Panc1 (cell line): ENCODE measurements at regions not wholly inside any gene's neighbourhood (a gene's known extent, or its start where the extent isn't known, plus 50 kb on each side); places are given as distances from the start of the nearest gene placed in this dataset.

Experiments used
- ATAC-seq: fragments of 200-7000 bp; cut with Tn5 transposase; 2 replicates; pipeline ENCODE4 v1.9.1; 2020; ENCODE audit warnings: mild to moderate bottlenecking, moderate library complexity
- BruUV-seq: library from RNA; stranded (reverse); fragments of 400-500 nt; replicated peaks from 2 replicates; lab custom pipeline; 2021; lab: Mats Ljungman, UMichigan
- CTCF ChIA-PET: fragments of 300-600 bp; sonication (Branson Sonifier 250); formaldehyde crosslinking; loops from one replicate; lab custom pipeline; 2022; ENCODE audit warnings: antibody characterized with exemption; lab: Charles Lee
- POLR2A ChIA-PET: fragments of 300-600 bp; sonication (Branson Sonifier 250); formaldehyde crosslinking; loops from one replicate; lab custom pipeline; 2022; ENCODE audit warnings: antibody characterized with exemption; lab: Charles Lee
- DNase-seq: peaks from one replicate; pipeline ENCODE4 v3.0.0-alpha.2; 2010; ENCODE audit warnings: low read depth, low spot score
- H3K27ac ChIP-seq: 2 replicates; pipeline ENCODE4 v1.5.1; 2011; ENCODE audit warnings: mild to moderate bottlenecking, low read length, inconsistent platforms
- H3K27me3 ChIP-seq: fragments of 200-500 bp; sonication (Bioruptor generic); 2 replicates; pipeline ENCODE4 v1.6.0; 2014; ENCODE audit warnings: low read length, inconsistent platforms; ENCODE audit not compliant: control insufficient read depth, insufficient read depth
- H3K36me3 ChIP-seq: fragments of 200-500 bp; sonication (Bioruptor generic); 2 replicates; pipeline ENCODE4 v1.5.1; 2014; ENCODE audit warnings: inconsistent platforms, mild to moderate bottlenecking, low read length, moderate library complexity; ENCODE audit not compliant: control insufficient read depth, insufficient read depth
- H3K4me1 ChIP-seq: 2 replicates; pipeline ENCODE4 v1.5.1; 2011; ENCODE audit warnings: inconsistent platforms, mild to moderate bottlenecking, low read length, moderate library complexity; ENCODE audit not compliant: control insufficient read depth, insufficient read depth
- H3K4me3 ChIP-seq, 2 experiments: 2 replicates each; pipeline ENCODE4 v1.5.1; 2011 to 2012; ENCODE audit warnings: low read depth in 2 of 2, low read length in 2 of 2, mild to moderate bottlenecking in 2 of 2, inconsistent platforms in 1 of 2, moderate library complexity in 1 of 2
- H3K9me3 ChIP-seq: fragments of 200-500 bp; sonication (Bioruptor generic); 2 replicates; pipeline ENCODE4 v1.5.1; 2014; ENCODE audit warnings: low read depth, mild to moderate bottlenecking, inconsistent platforms, low read length, moderate library complexity; ENCODE audit not compliant: control insufficient read depth, insufficient read depth
- POLR2AphosphoS5 ChIP-seq: IDR thresholded peaks from 2 replicates; pipeline ENCODE4 v1.6.1; 2012; ENCODE audit warnings: mild to moderate bottlenecking, low read depth, low read length, moderate library complexity
- REST ChIP-seq, 2 experiments: IDR thresholded peaks; 2 replicates each; pipeline ENCODE4 v1.6.1; 2011 to 2012; ENCODE audit warnings: low read depth in 2 of 2, control low read depth in 1 of 2, low read length in 1 of 2, mild to moderate bottlenecking in 1 of 2, moderate library complexity in 1 of 2; ENCODE audit not compliant: insufficient read depth in 1 of 2
- SIN3A ChIP-seq: IDR thresholded peaks from 2 replicates; pipeline ENCODE4 v1.6.1; 2012; ENCODE audit warnings: low read depth, mild to moderate bottlenecking, low read length, moderate library complexity, borderline replicate concordance; ENCODE audit not compliant: insufficient read depth
- TCF7L2 ChIP-seq: IDR thresholded peaks from 2 replicates; pipeline ENCODE4 v1.6.1; 2011; ENCODE audit warnings: mild to moderate bottlenecking, low read depth, low read length, inconsistent platforms
- in situ Hi-C: cut with HindIII; loops from 2 replicates; pipeline ENCODE4 v1.10.0; 2016; ENCODE audit warnings: low sequenced_read_pairs, low pct_unique_long_range_greater_than_20kb
- intact Hi-C: fragments of 100-400 bp; cut with micrococcal nuclease; formaldehyde crosslinking; loops from one replicate; pipeline ENCODE4 v1.10.0; 2022; ENCODE audit not compliant: unreplicated experiment
- TF ChIP-seq, protein P1 (sequence below): fragments of 450-650 bp; IDR thresholded peaks from 2 replicates; pipeline ENCODE4 v1.5.1; 2017; ENCODE audit warnings: mild to moderate bottlenecking

DNA sequence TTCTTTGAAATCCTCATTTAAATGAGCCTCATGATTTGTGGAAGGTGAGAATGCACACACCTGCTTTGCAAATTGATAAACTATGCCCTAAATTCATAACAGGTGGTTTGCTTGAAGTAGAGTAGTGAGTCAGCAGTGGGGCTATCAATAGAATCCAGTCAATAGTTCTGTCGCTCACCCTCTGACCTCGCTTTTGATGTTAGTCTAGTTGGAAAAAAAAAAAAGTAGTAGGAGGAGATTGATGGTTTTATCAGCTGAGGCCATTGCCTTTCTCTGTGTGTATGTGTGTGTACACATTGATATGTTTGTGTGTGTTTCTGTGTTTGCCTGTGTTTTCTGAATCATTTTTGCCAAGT is 267.3 kb downstream of the SNAPC1 start:
- Histone ChIP-seq H3K9me3 (no peaks in the 10 kb centered on the region), H3K4me1 (no peaks in the 10 kb centered on the region), H3K27me3 (no peaks in the 10 kb centered on the region), H3K36me3 (no peaks in the 10 kb centered on the region), H3K27ac (no peak overlapping the region), H3K4me3 (no peak overlapping the region)
- DNase-seq: no peak
- intact Hi-C loops: no loop called here
- ChIA-PET CTCF (no interaction called here), POLR2A (no interaction called here)
- in situ Hi-C loops: no loop called here
- BruUV-seq: no TSS peak
- ATAC-seq: no peak
- TF ChIP-seq SIN3A: no peak
- TF ChIP-seq, protein P1, sequence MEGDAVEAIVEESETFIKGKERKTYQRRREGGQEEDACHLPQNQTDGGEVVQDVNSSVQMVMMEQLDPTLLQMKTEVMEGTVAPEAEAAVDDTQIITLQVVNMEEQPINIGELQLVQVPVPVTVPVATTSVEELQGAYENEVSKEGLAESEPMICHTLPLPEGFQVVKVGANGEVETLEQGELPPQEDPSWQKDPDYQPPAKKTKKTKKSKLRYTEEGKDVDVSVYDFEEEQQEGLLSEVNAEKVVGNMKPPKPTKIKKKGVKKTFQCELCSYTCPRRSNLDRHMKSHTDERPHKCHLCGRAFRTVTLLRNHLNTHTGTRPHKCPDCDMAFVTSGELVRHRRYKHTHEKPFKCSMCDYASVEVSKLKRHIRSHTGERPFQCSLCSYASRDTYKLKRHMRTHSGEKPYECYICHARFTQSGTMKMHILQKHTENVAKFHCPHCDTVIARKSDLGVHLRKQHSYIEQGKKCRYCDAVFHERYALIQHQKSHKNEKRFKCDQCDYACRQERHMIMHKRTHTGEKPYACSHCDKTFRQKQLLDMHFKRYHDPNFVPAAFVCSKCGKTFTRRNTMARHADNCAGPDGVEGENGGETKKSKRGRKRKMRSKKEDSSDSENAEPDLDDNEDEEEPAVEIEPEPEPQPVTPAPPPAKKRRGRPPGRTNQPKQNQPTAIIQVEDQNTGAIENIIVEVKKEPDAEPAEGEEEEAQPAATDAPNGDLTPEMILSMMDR: no peak
- TF ChIP-seq REST (IDR thresholded peaks at IDR 0.05; ENCODE audit: insufficient read depth in 1 of 2, low read depth in 2 of 2, low read length in 1 of 2): no peak
- TF ChIP-seq TCF7L2: no peak
- TF ChIP-seq POLR2AphosphoS5: no peak

DNA sequence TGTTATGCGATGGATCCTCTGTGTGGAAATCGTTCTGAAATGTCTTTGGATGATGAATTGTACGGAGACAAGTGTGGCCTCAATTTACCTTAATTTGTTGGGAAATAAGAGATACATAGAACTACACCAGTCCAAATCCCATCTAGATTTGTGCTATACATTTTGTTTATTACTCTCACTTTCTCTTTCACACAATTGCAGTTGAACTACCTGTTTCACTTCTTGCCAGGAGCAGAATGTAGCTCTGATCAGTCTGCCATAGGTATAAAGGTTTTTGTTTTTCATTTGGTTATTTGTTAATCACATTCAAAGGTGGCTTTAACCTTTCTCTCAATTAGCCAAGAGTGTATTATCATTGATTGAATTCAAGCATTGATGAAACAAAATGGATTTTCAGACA is 268.2 kb downstream of the SNAPC1 start:
- POLR2A ChIA-PET: no interaction called here
- intact Hi-C loops (no loop called here), in situ Hi-C loops (no loop called here)

More for the DNA sequence above, 268.2 kb downstream of the SNAPC1 start:
- BruUV-seq: no TSS peak
- CTCF ChIA-PET: no interaction called here
- no peaks in the 10 kb centered on the region for H3K9me3 ChIP-seq
- TF ChIP-seq POLR2AphosphoS5 (no peak), SIN3A (no peak), TCF7L2 (no peak), REST (IDR thresholded peaks at IDR 0.05; ENCODE audit: insufficient read depth in 1 of 2, low read depth in 2 of 2, low read length in 1 of 2) (no peak)
- TF ChIP-seq, protein P1: no peak
- H3K36me3 ChIP-seq: no peaks in the 10 kb centered on the region
- DNase-seq: no peak
- H3K27me3 ChIP-seq: no peaks in the 10 kb centered on the region
- ATAC-seq: no peak
- no peak overlapping the region for H3K27ac ChIP-seq
- H3K4me1 ChIP-seq: no peaks in the 10 kb centered on the region
- no peak overlapping the region for H3K4me3 ChIP-seq
